Umbilical cord (tissue), 1 donor: ENCODE measurements at regions not wholly inside any gene's neighbourhood (a gene's known extent, or its start where the extent isn't known, plus 50 kb on each side); places are given as distances from the start of the nearest gene placed in this dataset.
A peak's percentile ranks its signal among the peaks of the same experiment; 100 is the strongest.
"Not testable (repeated sequence)": the region's sequence is repeated elsewhere in the genome, so short reads cannot be mapped to it uniquely, and the experiment has no call there.

ENCODE experiments used
- DNase-seq: peaks from one replicate; pipeline ENCODE4 v3.0.0-alpha.2; 2015; ENCODE audit warnings: low spot score

GRCh38 chr14:21852061-21852664 is 178.5 kb upstream of the OR4E1 start:
- peak; percentile 15 for DNase-seq

- DNase-seq: not testable (repeated sequence)
Observed at GRCh38 chr14:21846902-21847301, 173.3 kb upstream of the OR4E1 start.

GRCh38 chr14:21846227-21846885 is 172.7 kb upstream of the OR4E1 start:
- DNase-seq: no peak

- no peak for DNase-seq
Observed at GRCh38 chr14:21840765-21841164, 167.1 kb upstream of the OR4E1 start.

- DNase-seq: no peak
Observed at GRCh38 chr14:21833836-21834235, 160.2 kb upstream of the OR4E1 start.

GRCh38 chr14:21825845-21826244 is 152.2 kb upstream of the OR4E1 start:
- DNase-seq: no peak

- no peak for DNase-seq
Observed at GRCh38 chr14:21825149-21825743, 151.6 kb upstream of the OR4E1 start.

- no peak for DNase-seq
Observed at GRCh38 chr14:21822109-21822508, 148.5 kb upstream of the OR4E1 start.

- no peak for DNase-seq
Observed at GRCh38 chr14:21820631-21821030, 147.0 kb upstream of the OR4E1 start.

GRCh38 chr14:21819891-21820290 is 146.3 kb upstream of the OR4E1 start:
- DNase-seq: not testable (repeated sequence)

GRCh38 chr14:21817010-21817409 is 143.4 kb upstream of the OR4E1 start:
- DNase-seq: not testable (repeated sequence)

- no peak for DNase-seq
Observed at GRCh38 chr14:21807975-21808374, 134.4 kb upstream of the OR4E1 start.

- DNase-seq: no peak
Observed at GRCh38 chr14:21804981-21805380, 131.4 kb upstream of the OR4E1 start.

- no peak for DNase-seq
Observed at GRCh38 chr14:21802441-21802840, 128.8 kb upstream of the OR4E1 start.

GRCh38 chr14:21796916-21797315 is 123.3 kb upstream of the OR4E1 start:
- DNase-seq: no peak

- no peak for DNase-seq
Observed at GRCh38 chr14:21795456-21795855, 121.8 kb upstream of the OR4E1 start.

- no peak for DNase-seq
Observed at GRCh38 chr14:21791749-21792148, 118.1 kb upstream of the OR4E1 start.

- DNase-seq: not testable (repeated sequence)
Observed at GRCh38 chr14:21788687-21789086, 115.1 kb upstream of the OR4E1 start.

- not testable (repeated sequence) for DNase-seq
Observed at GRCh38 chr14:21787242-21787641, 113.6 kb upstream of the OR4E1 start.

- no peak for DNase-seq
Observed at GRCh38 chr14:21781543-21781942, 107.9 kb upstream of the OR4E1 start.

GRCh38 chr14:21780429-21781084 is 106.9 kb upstream of the OR4E1 start:
- no peak for DNase-seq

- DNase-seq: no peak
Observed at GRCh38 chr14:21771671-21772070, 98.1 kb upstream of the OR4E1 start.

- DNase-seq: no peak
Observed at GRCh38 chr14:21768875-21769257, 95.2 kb upstream of the OR4E1 start.
